COLO668 (cell line): ENCODE measurements at regions not wholly inside any gene's neighbourhood (a gene's known extent, or its start where the extent isn't known, plus 50 kb on each side); places are given as distances from the start of the nearest gene placed in this dataset.

Experiments used
- DNase-seq: peaks from one replicate; lab custom pipeline; 2025; ENCODE audit not compliant: unreplicated experiment; lab: John Stamatoyannopoulos, UW

DNA sequence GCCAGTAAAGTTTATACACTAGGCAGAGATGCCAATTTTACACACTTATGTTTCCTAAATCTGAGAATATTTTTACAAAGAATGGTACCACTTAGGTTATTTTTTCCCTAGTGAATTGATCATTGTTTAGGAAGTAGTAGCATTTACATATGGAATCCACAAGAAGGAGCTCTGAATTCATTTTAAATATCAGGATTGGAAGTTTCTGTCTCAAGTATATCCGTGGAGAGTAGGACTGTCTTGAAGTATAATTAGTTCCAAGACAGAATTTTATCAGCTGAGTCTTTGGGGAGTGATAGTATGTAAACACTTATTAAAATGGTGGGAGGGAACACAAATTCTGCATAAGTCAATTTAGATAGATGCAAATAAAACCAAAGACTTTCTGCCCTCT lies 82.3 kb upstream of the FAM98A start:
- no peak for DNase-seq

DNA sequence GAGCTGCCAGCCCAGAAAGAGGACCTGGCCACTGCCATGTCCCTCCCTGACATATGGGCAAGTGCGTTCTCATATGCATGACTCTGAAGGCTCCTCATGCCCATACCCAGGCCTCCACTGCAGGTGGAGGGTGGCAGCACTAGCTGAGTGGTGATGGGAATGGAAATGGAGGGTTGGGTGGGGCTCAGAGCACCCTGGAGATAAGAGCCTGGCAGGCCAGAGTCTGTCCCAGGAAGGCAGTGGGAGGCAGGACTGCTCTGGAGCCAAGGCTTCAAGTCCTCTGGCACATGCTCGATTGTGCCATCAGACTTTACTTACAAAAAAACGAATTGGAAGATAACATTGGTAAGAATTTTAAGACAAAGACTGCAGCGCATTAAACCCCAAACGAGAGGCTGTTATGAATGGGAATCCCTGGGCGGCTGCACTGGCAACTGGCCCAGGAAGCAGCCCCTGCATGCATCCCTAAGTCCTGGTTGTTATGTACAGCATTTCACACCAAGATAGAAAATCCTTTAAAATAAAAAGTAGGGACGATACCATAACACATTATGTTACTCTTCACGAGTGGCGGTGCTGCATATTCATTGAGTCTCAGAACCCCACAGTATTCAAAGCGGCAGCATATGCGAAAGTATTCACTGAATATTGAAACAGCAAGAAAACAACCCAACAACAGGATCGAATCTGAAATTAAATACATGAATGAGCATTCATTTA lies 81.7 kb upstream of the FAM98A start:
- DNase-seq: no peak

DNA sequence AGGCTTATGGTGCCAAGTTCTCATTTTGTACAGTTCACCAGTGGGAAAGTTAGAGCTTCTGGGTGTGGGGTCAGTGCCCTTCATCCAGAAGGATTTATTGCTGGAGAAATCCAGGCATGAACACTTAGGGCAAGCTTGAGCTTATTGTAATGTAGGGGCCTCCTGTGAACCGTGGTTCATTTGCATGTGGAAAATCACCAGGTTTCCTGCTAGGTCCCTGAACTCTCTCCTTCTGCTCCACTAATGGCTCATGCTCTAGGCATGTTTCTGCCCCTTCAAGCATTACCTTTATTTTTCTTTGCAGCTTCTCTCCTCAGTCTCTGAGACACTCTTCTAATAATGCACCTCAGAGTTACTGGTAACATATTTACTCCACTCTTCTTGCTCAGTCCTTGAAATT lies 79.3 kb upstream of the FAM98A start:
- no peak for DNase-seq

DNA sequence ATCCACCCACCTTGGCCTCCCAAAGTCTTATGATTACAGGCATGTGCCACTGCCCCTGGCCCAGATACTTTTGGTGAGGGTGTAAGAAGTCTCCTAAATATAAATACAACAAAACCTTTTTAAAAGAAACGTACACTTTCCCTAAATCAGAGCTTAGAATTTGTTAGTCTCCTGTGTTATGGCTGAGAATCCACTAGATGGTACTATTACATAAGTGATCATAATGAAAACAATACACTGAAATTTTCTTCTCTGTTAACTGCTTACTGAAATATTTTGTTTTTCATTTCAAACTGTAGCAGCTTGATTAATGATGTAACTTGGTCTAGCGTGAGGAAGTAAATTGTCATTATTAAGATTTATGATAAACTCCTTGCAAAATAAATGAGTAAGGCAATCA lies 74.8 kb upstream of the FAM98A start:
- no peak for DNase-seq

DNA sequence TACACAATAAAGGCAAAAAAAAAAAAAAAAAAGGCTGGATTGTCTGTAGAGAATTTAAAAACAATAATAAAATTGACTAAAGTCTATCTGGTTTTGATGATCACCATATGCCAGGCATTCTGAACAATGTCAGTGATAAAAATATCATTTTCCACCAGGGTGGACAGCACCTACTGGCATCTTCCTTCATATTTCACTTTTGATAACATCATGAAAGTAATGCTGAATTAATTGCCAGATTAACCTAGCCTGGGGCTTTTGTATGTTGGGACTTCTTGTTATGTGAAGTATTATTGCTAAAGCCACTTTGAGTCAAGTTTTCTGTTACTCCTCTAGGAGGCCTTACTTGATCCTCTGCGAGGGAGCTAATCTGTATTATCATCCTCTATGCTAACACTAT lies 73.8 kb upstream of the FAM98A start:
- DNase-seq: no peak

DNA sequence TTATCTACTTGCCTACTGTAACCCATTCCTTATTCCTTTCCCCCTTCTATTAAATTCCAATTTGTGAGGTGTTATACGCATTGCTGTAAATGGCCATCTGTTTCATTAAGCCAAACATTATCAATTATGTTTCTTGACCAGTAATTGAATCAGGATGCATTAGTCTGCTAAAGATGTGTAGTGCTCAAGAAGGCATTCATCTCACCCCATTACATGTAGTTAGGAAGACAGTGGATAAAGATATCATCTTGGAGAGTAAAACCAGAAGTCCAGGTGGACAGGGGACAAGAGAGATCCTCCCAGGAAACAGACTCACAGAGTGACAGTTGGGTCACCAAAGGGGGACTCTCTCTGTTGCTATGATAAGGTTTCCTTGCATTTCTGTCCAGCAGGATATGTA lies 73.3 kb upstream of the FAM98A start:
- no peak for DNase-seq

DNA sequence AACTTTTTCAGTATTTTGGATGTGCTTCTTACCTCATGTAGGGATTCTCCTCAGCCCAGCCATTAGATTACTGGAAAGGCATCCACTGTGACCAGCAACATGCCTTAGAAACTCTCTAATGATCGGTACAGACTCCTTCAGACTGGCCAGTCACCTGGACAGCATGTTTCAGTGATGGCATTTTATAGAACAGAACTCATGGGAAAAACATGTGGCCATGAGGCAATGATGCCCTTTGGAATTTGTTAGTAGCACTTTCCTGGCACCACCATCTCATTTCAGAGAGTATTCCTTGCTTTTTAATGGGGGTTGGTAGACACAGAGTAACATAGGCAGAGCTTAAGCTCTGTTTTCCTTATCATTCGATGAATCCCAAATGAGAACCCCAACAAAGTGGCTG lies 72.1 kb upstream of the FAM98A start:
- DNase-seq: no peak

DNA sequence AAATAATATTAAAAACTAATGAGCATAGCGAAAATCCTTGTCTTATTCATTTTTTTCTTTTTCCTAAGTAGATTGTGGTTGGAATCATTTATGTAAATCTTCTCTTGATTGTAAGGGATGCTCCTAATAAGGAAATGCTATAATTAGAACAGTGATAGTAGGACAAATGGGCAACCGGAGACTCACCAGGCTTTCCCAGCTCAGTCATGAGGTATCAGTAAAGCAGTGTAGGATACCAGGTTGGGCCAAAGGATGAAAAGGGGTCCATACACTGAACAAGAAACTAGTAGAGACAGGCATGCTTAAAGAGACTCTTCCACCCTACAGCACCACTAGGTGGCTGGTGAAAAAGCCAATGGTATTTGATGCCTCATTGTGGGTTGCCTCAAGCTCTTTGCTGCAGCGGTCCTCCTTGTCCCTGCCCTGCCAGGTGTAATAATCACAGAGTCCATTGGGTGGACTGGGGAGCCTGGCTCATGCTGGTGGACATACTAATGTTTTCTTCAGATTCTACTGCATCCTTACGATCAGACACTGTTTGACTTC lies 71.4 kb upstream of the FAM98A start:
- DNase-seq: no peak

DNA sequence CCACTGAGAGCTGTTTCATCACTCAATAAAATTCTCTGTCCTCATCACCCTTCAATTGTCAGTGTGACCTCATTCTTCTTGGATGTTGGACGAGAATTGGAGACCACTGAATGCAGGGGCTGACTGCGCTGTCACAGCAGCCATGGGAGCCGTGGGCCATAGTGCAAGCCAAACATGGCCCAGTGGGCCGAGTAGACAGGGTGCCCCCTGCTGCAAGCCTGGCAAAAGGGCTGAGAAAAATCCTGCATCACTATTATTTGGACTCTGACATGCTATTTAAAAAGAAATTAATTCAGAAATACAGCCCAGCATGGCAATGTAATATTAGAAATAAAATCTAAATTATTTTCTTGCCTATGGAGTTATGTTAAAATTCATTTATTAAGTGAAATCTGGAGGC lies 67.8 kb upstream of the FAM98A start:
- DNase-seq: no peak

DNA sequence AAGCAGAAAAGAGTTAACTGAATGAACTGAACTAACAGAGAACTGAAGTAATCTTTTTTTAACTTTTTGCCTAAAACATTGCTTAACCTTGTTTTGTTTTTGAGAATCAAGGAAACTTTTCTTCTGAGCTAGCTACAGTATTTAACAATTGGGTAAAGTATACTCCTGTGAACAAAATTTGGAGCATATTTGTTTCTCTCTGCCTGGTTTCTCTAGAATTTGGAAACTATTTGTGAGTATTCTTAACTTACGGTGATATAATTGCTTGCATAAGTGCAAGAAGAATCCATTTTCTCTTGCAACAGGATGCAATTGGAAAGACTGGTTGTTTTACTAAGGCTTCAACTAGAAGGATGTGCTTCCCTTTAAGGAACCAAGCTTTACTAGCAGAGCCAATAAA lies 65.9 kb upstream of the FAM98A start:
- no peak for DNase-seq

DNA sequence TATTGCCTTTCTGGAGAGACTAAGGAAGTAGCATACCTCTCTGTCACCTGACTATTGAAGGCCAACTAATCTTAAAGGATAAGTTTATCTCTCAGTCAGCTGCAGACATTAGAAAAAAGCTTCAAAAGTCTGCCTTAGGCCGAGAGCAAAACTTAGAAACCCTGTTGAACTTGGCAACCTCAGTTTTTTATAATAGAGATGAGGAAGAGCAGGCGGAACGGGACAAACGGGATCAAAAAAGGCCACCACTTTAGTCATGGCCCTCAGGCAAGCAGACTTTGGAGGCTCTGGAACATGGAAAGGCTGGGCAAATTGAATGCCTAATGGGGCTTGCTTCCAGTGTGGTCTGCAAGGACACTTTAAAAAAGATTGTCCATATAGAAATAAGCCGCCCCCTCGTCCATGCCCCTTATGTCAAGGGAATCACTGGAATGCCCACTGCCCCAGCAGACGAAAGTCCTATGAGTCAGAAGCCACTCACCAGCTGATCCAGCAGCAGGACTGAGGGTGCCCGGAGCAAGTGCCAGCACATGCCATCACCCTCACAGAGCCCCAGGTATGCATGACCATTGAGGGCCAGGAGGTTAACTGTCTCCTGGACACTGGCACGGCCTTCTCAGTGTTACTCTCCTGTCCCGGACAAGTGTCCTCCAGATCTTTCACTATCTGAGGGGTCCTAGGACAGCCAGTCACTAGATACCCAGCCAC lies 61.5 kb upstream of the FAM98A start:
- no peak for DNase-seq

DNA sequence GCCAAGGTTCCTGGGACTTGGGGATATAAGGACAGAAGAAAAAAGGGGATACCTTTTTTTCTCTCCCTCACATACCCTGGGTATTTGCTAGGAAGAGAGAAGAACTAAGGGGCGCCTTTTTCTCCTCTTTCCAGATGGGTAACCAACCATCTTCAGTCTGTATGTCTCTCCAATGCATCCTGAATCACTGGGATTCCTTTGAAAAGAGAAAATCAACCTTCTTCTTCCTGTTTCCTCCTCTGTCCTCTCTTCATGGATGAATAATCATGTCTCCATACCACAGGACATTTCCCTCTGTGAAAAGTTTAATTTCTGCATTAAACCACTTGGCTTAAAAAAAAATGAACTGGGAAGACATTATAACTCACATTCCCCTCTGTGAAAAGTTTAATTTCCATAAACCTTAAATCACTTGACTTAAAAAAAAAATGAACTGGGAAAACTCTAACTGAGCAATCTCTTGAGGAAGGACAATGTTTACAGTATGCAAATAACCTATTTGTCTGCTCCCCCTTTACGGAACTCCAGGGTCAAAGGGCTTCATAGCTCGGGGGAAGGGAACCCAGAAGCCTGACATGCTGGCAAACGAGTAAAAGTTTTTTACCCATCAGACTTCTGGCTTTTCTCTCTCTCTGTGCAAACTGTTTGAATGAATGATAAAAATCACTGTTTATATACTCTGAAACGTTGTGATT lies 56.7 kb upstream of the FAM98A start:
- no peak for DNase-seq

DNA sequence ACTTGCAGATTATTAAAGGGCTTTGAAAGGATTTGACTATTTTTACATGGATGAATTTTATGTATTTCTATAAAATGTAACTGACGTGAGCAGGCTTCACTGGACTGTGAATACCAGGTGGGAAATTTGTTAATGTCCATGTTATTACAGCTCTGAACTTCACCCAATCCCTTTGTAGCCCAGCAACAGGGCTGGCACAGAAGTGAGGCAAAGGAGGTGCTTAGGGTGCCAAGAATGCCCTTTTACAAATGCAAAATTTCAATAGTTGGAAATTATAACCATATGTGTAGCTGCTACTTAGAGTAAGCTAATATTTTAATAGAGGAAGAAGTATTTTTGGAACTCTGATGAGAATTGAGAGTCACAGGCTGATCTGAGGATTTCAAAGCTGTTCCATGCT lies 53.7 kb upstream of the FAM98A start:
- DNase-seq: no peak

DNA sequence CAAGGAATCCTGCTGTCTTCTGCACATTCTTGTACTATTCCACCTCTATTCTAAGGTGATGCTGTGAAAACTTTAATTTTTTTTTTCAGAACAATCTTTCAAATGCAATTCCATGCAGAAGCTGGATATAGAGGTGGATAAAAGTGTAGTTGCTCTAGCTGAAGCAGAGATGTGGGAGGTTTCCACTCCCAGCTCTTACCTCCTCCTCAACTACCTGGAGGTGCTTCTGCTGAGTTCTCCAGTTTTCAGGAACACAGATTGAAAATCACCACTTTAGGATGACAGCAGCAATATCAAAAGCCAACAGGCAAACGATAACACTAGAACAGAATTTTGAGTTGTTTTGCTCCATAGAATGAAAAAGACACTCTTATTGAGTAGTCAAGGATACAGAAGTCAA lies 51.1 kb upstream of the FAM98A start:
- no peak for DNase-seq
